Neural cell (in vitro differentiated cells): ENCODE measurements at regions not wholly inside any gene's neighbourhood (a gene's known extent, or its start where the extent isn't known, plus 50 kb on each side); places are given as distances from the start of the nearest gene placed in this dataset.

Source experiments
- H2AFZ ChIP-seq: fragments of 200-600, 300-800 bp; sonication (generic), shearing (Covaris generic); 2 replicates; pipeline ENCODE4 v1.6.0; 2014; ENCODE audit warnings: low read depth, mild to moderate bottlenecking, antibody characterized with exemption, low read length, moderate library complexity
- H3F3A ChIP-seq: fragments of 200-600 bp; shearing (Covaris generic); 2 replicates; pipeline ENCODE4 v1.6.1; 2016; ENCODE audit warnings: mild to moderate bottlenecking, moderate library complexity, mixed read lengths, antibody characterized with exemption, low read length; ENCODE audit not compliant: insufficient read depth, poor library complexity, severe bottlenecking
- H3K27ac ChIP-seq: fragments of 200-600, 300-800 bp; sonication (generic), shearing (Covaris generic); 2 replicates; pipeline ENCODE4 v1.5.1; 2014; ENCODE audit warnings: mild to moderate bottlenecking, low read length, moderate library complexity
- H3K27me3 ChIP-seq: fragments of 300-800, 200-600 bp; sonication (generic), shearing (Covaris generic); 2 replicates; pipeline ENCODE4 v1.6.0; 2014; ENCODE audit warnings: mild to moderate bottlenecking, low read depth, low read length, moderate library complexity; ENCODE audit not compliant: insufficient read depth
- H3K36me3 ChIP-seq: fragments of 300-800, 200-600 bp; sonication (generic), shearing (Covaris generic); 2 replicates; pipeline ENCODE4 v1.5.1; 2014; ENCODE audit warnings: mild to moderate bottlenecking, antibody characterized with exemption, low read length, moderate library complexity; ENCODE audit not compliant: insufficient read depth
- H3K4me2 ChIP-seq: fragments of 300-800, 200-600 bp; sonication (generic), shearing (Covaris generic); 2 replicates; pipeline ENCODE4 v1.6.0; 2014; ENCODE audit warnings: mild to moderate bottlenecking, low read length
- H3K4me3 ChIP-seq: fragments of 300-800, 200-600 bp; sonication (generic), shearing (Covaris generic); 2 replicates; pipeline ENCODE4 v1.5.1; 2014; ENCODE audit warnings: mild to moderate bottlenecking, low read length, moderate library complexity
- H3K79me2 ChIP-seq: fragments of 200-600 bp; shearing (Covaris generic); replicated peaks from 2 replicates; pipeline ENCODE4 v1.6.0; 2014; ENCODE audit warnings: mild to moderate bottlenecking, low read length, moderate library complexity; ENCODE audit not compliant: insufficient read depth
- H3K9ac ChIP-seq: fragments of 300-800, 200-600 bp; sonication (generic), shearing (Covaris generic); 2 replicates; pipeline ENCODE4 v1.6.1; 2016; ENCODE audit warnings: mild to moderate bottlenecking, low read length, mixed read lengths
- H3K9me2 ChIP-seq: fragments of 200-600 bp; shearing (Covaris generic); 2 replicates; pipeline ENCODE4 v1.6.1; 2016; ENCODE audit warnings: mild to moderate bottlenecking, low read length, mixed read lengths; ENCODE audit not compliant: insufficient read depth
- H3K9me3 ChIP-seq: fragments of 200-600, 300-800 bp; sonication (generic), shearing (Covaris generic); 2 replicates; pipeline ENCODE4 v1.6.1; 2016; ENCODE audit warnings: mild to moderate bottlenecking, mixed run types, low read length, moderate library complexity, mixed read lengths
- H4K20me1 ChIP-seq: fragments of 200-600 bp; shearing (Covaris generic); 2 replicates; pipeline ENCODE4 v1.6.1; 2016; ENCODE audit warnings: mild to moderate bottlenecking, mixed run types; ENCODE audit not compliant: insufficient read depth
- EP300 ChIP-seq: fragments of 450-650 bp; conservative IDR thresholded peaks from 2 replicates; pipeline ENCODE4 v1.6.1; 2014; ENCODE audit warnings: antibody characterized with exemption, mild to moderate bottlenecking, moderate library complexity; ENCODE audit not compliant: poor library complexity, severe bottlenecking
- EZH2 ChIP-seq: fragments of 200-600, 300-800 bp; shearing (Covaris generic), sonication (generic); IDR thresholded peaks from 2 replicates; pipeline ENCODE4 v1.6.1; 2014; ENCODE audit warnings: antibody characterized with exemption, low read length, borderline replicate concordance, mild to moderate bottlenecking; ENCODE audit not compliant: insufficient read depth, poor library complexity, severe bottlenecking
- MXI1 ChIP-seq: fragments of 450-650 bp; conservative IDR thresholded peaks from 2 replicates; pipeline ENCODE4 v1.6.1; 2014; ENCODE audit warnings: antibody characterized with exemption, mild to moderate bottlenecking; ENCODE audit not compliant: poor library complexity, severe bottlenecking
- POLR2AphosphoS5 ChIP-seq: IDR thresholded peaks from 2 replicates; pipeline ENCODE4 v1.6.1; 2012
- RAD21 ChIP-seq: fragments of 450-650 bp; conservative IDR thresholded peaks from 2 replicates; pipeline ENCODE4 v1.6.1; 2014; ENCODE audit warnings: antibody characterized with exemption, mild to moderate bottlenecking, moderate library complexity
- SMC3 ChIP-seq: fragments of 450-650 bp; conservative IDR thresholded peaks from 2 replicates; pipeline ENCODE4 v1.6.1; 2014; ENCODE audit warnings: antibody characterized with exemption, mild to moderate bottlenecking, moderate library complexity; ENCODE audit not compliant: poor library complexity
- TAF1 ChIP-seq: IDR thresholded peaks from 2 replicates; pipeline ENCODE4 v1.6.1; 2012; ENCODE audit warnings: low read depth
- TF ChIP-seq, protein P1 (sequence below): IDR thresholded peaks from 2 replicates; pipeline ENCODE4 v1.6.1; 2012; ENCODE audit warnings: borderline replicate concordance
- TF ChIP-seq, protein P2 (sequence below): fragments of 450-650 bp; IDR thresholded peaks from 2 replicates; pipeline ENCODE4 v1.5.1; 2014; ENCODE audit warnings: antibody characterized with exemption, mild to moderate bottlenecking, moderate library complexity; ENCODE audit not compliant: poor library complexity, severe bottlenecking

DNA sequence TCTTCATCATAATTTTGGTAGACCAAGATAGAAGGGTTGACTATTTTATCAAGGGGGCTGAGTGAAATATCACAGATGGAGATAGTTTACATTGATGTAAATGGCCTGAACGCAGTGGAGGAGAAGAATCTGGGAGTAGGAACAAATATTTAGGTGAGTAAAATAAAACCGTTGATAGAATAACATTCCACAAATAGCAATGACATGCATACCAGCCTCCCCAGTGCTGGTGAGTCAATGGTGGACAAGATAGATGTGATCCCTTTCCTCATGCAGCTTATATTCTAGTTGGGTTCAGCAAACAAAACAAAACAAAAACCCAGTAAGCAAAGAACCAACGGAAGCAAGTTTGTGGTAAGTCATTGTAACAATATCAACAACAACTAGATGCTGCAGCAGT, 385.2 kb downstream of the FAM170A start:
- TF ChIP-seq SMC3 (no peak), TAF1 (no peak), POLR2AphosphoS5 (no peak), MXI1 (no peak), EP300 (no peak), EZH2 (no peak), RAD21 (no peak)
- TF ChIP-seq, protein P1, sequence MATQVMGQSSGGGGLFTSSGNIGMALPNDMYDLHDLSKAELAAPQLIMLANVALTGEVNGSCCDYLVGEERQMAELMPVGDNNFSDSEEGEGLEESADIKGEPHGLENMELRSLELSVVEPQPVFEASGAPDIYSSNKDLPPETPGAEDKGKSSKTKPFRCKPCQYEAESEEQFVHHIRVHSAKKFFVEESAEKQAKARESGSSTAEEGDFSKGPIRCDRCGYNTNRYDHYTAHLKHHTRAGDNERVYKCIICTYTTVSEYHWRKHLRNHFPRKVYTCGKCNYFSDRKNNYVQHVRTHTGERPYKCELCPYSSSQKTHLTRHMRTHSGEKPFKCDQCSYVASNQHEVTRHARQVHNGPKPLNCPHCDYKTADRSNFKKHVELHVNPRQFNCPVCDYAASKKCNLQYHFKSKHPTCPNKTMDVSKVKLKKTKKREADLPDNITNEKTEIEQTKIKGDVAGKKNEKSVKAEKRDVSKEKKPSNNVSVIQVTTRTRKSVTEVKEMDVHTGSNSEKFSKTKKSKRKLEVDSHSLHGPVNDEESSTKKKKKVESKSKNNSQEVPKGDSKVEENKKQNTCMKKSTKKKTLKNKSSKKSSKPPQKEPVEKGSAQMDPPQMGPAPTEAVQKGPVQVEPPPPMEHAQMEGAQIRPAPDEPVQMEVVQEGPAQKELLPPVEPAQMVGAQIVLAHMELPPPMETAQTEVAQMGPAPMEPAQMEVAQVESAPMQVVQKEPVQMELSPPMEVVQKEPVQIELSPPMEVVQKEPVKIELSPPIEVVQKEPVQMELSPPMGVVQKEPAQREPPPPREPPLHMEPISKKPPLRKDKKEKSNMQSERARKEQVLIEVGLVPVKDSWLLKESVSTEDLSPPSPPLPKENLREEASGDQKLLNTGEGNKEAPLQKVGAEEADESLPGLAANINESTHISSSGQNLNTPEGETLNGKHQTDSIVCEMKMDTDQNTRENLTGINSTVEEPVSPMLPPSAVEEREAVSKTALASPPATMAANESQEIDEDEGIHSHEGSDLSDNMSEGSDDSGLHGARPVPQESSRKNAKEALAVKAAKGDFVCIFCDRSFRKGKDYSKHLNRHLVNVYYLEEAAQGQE, result no peak
- TF ChIP-seq, protein P2, sequence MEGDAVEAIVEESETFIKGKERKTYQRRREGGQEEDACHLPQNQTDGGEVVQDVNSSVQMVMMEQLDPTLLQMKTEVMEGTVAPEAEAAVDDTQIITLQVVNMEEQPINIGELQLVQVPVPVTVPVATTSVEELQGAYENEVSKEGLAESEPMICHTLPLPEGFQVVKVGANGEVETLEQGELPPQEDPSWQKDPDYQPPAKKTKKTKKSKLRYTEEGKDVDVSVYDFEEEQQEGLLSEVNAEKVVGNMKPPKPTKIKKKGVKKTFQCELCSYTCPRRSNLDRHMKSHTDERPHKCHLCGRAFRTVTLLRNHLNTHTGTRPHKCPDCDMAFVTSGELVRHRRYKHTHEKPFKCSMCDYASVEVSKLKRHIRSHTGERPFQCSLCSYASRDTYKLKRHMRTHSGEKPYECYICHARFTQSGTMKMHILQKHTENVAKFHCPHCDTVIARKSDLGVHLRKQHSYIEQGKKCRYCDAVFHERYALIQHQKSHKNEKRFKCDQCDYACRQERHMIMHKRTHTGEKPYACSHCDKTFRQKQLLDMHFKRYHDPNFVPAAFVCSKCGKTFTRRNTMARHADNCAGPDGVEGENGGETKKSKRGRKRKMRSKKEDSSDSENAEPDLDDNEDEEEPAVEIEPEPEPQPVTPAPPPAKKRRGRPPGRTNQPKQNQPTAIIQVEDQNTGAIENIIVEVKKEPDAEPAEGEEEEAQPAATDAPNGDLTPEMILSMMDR, result no peak
- no peaks in the 10 kb centered on the region for H4K20me1 ChIP-seq
- no peaks in the 10 kb centered on the region for H3K27me3 ChIP-seq
- no peaks in the 10 kb centered on the region for H3K9me2 ChIP-seq
- no peak overlapping the region for H3K27ac ChIP-seq
- H3K9me3 ChIP-seq, result no peaks in the 10 kb centered on the region
- H3F3A ChIP-seq, result no peaks in the 10 kb centered on the region
- no peaks in the 10 kb centered on the region for H3K36me3 ChIP-seq
- no peaks in the 10 kb centered on the region for H3K79me2 ChIP-seq
- no peak overlapping the region for H3K4me3 ChIP-seq
- no peak overlapping the region for H3K4me2 ChIP-seq
- no peak overlapping the region for H2AFZ ChIP-seq
- no peak overlapping the region for H3K9ac ChIP-seq

DNA sequence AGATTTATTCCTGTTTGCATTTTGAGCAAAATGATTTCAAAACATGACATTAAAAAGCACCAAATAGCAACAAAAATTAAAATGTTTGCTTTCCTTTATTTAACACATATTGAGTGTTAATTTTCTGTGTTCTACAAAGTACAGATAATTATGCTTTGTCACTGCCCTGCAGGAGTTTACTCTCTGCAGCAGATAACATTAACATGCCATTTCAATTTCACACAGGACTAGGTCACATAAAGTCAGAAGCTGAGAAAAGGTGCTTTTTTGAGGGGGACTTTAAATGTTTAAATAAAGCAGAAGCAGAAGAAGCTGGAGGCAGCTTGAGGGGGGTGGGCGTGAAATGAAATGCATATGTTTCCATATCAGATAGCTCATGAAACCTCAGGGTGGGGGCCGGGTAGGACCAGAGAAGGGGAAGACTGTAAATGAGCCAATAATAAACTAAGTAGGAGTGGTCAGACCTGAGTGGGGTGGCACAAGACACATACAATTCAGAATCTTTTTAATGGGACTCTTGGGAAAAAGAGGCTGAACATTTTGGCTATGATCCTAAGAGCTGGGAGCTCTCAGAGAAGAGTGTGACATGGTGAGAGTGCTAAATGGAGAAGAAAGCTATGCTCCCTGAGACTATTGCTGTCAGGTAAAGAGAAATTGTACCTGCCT, 387.5 kb downstream of the FAM170A start:
- Histone ChIP-seq H3K9ac (no peak overlapping the region), H3K4me2 (no peak overlapping the region)

More for the DNA sequence above, 387.5 kb downstream of the FAM170A start:
- Histone ChIP-seq H3K9me3 (no peaks in the 10 kb centered on the region), H3K9me2 (no peaks in the 10 kb centered on the region), H3K27ac (no peak overlapping the region), H3K79me2 (no peaks in the 10 kb centered on the region), H3K27me3 (no peaks in the 10 kb centered on the region), H4K20me1 (no peaks in the 10 kb centered on the region), H3K4me3 (no peak overlapping the region), H3K36me3 (no peaks in the 10 kb centered on the region), H2AFZ (no peak overlapping the region), H3F3A (no peaks in the 10 kb centered on the region)
- no peak for TF ChIP-seq POLR2AphosphoS5
- TF ChIP-seq RAD21, result no peak
